Spinal cord (tissue), 9 donors: ENCODE measurements at regions not wholly inside any gene's neighbourhood (a gene's known extent, or its start where the extent isn't known, plus 50 kb on each side); places are given as distances from the start of the nearest gene placed in this dataset.

Source experiments
- DNase-seq, 6 donors: peaks; one replicate each; pipeline versions ENCODE4 v3.0.0 to v3.0.0-alpha.2; 2013 to 2015; ENCODE audit warnings: low spot score in 6 of 6, low read depth in 4 of 6
- H3K27ac ChIP-seq: one replicate; pipeline ENCODE4 v1.5.1; 2013; ENCODE audit warnings: low read depth, low read length, control low read depth
- H3K27me3 ChIP-seq: one replicate; pipeline ENCODE4 v1.6.1; 2013; ENCODE audit warnings: low read length; ENCODE audit not compliant: control insufficient read depth, insufficient read depth
- H3K36me3 ChIP-seq: one replicate; pipeline ENCODE4 v1.6.1; 2013; ENCODE audit warnings: low read length; ENCODE audit not compliant: control insufficient read depth, insufficient read depth
- H3K4me1 ChIP-seq: one replicate; pipeline ENCODE4 v1.6.1; 2013; ENCODE audit warnings: low read length; ENCODE audit not compliant: control insufficient read depth, insufficient read depth
- H3K4me3 ChIP-seq: one replicate; pipeline ENCODE4 v1.5.1; 2013; ENCODE audit warnings: low read depth, low read length, control low read depth
- H3K9me3 ChIP-seq: one replicate; pipeline ENCODE4 v1.6.1; 2013; ENCODE audit warnings: low read length; ENCODE audit not compliant: control insufficient read depth, insufficient read depth
- WGBS: methylation state at CpG from one replicate; pipeline ENCODE4 v1.1.5; 2013; ENCODE audit warnings: missing lambda C conversion rate; ENCODE audit not compliant: insufficient coverage; 5-methylcytosine and 5-hydroxymethylcytosine counted together
- donor health status: healthy.

DNA sequence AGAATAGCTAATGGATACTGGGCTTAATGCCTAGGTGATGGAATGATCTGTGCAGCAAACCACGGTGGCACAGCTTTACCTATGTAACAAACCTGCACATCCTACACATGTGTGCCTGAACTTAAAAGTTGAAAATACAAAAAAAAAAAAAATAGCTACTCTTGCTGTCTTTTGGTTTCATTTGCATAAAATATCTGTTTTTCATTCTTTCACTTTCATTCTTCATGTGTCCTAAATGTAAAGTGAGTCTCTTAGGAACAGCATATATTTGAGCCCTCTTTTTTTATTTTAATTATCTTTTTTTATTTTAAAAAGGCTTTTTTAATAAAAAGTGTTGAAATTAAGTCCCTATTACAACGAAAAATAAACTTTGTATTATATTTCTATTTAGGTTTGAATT, 836.1 kb upstream of the KCND2 start:
- DNase-seq = no peak
- Histone ChIP-seq H3K27ac (no peak overlapping the region), H3K4me1 (no peaks in the 10 kb centered on the region), H3K27me3 (no peaks in the 10 kb centered on the region), H3K9me3 (no peaks in the 10 kb centered on the region), H3K36me3 (no peaks in the 10 kb centered on the region), H3K4me3 (no peak overlapping the region)
- no CpG with 5 or more reads among the region's 2 CpGs for WGBS

DNA sequence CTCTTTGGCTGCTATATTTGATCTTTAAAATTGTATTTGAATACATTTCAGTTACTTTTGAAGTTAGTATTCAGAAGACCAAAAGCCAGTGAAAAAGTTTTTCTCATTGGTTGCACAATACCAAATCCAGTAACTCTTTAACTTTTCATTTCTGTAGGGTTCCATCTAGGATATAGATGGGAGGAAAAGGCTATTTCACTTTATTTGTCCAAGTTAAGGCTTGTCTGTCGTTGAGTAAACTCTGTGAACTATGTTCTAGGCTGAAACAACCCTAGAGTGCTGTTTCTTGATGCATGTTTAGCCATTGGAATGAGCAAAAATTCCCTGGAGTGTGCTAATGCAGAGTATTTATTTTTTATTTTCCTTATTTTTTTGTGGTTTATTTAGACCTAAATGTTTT, 834.7 kb upstream of the KCND2 start:
- no peak overlapping the region for H3K4me3 ChIP-seq
- no peaks in the 10 kb centered on the region for H3K4me1 ChIP-seq
- H3K36me3 ChIP-seq = no peaks in the 10 kb centered on the region
- DNase-seq = no peak
- H3K27me3 ChIP-seq = no peaks in the 10 kb centered on the region
- no peaks in the 10 kb centered on the region for H3K9me3 ChIP-seq
- no CpG with 5 or more reads among the region's 1 CpG for WGBS
- no peak overlapping the region for H3K27ac ChIP-seq

- no peak overlapping the region for H3K27ac ChIP-seq
- H3K4me3 ChIP-seq = no peak overlapping the region
- DNase-seq = no peak
- no peaks in the 10 kb centered on the region for H3K4me1 ChIP-seq
- no peaks in the 10 kb centered on the region for H3K27me3 ChIP-seq
- 83% methylated on average over 2 of the region's 4 CpGs for WGBS
- no peaks in the 10 kb centered on the region for H3K9me3 ChIP-seq
- H3K36me3 ChIP-seq = no peaks in the 10 kb centered on the region
Observed at GRCh38 chr7:119439192-119439591, 833.8 kb upstream of the KCND2 start.

GRCh38 chr7:119452401-119452800, 820.6 kb upstream of the KCND2 start:
- Histone ChIP-seq H3K9me3 (no peaks in the 10 kb centered on the region), H3K36me3 (no peaks in the 10 kb centered on the region), H3K27ac (no peak overlapping the region), H3K4me3 (no peak overlapping the region), H3K27me3 (no peaks in the 10 kb centered on the region), H3K4me1 (no peaks in the 10 kb centered on the region)
- DNase-seq = no peak
- no CpG with 5 or more reads among the region's 2 CpGs for WGBS

- no peaks in the 10 kb centered on the region for H3K27me3 ChIP-seq
- peak in 1 of 6 donors; percentile 2 for DNase-seq
- H3K9me3 ChIP-seq = no peaks in the 10 kb centered on the region
- H3K4me1 ChIP-seq = no peaks in the 10 kb centered on the region
- H3K36me3 ChIP-seq = no peaks in the 10 kb centered on the region
- no peak overlapping the region for H3K27ac ChIP-seq
- WGBS = no CpG with 5 or more reads among the region's 1 CpG
- H3K4me3 ChIP-seq = no peak overlapping the region
Observed at GRCh38 chr7:119465798-119466305, 807.1 kb upstream of the KCND2 start.

DNA sequence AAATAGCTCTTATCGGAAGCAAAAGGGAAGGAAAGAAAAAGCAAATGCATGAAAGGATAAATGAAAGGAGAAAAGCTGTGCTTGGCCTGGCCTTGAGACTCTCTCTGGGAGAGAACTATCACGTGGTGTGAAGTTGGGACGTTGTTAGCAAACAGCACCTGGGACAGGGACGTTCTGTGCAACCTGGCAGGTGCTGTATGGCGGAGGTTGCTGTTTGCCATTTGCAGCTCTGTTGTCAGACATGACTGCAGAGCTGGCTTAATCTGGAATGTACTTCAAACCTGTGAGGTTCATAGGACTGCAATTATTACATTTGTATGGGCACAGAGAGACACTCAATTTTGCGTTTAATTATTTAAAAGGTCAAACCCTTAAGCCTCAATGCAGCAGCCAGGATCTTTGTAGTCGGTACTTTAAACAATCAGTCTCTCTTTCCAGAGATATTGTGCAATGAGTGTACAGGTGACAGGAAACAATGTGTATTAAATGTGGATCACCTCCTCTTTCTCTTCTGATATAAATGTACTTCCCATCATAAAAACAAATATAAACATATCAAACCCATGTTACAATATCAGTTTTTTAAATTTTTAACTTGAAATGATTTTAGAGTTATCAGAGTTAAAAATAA, 800.5 kb upstream of the KCND2 start:
- Histone ChIP-seq H3K36me3 (no peaks in the 10 kb centered on the region), H3K27me3 (no peaks in the 10 kb centered on the region), H3K4me1 (no peaks in the 10 kb centered on the region), H3K27ac (no peak overlapping the region), H3K4me3 (no peak overlapping the region), H3K9me3 (no peaks in the 10 kb centered on the region)
- 42% methylated on average over 3 of the region's 7 CpGs for WGBS
- peak in 1 of 6 donors; percentile 45 for DNase-seq

DNA sequence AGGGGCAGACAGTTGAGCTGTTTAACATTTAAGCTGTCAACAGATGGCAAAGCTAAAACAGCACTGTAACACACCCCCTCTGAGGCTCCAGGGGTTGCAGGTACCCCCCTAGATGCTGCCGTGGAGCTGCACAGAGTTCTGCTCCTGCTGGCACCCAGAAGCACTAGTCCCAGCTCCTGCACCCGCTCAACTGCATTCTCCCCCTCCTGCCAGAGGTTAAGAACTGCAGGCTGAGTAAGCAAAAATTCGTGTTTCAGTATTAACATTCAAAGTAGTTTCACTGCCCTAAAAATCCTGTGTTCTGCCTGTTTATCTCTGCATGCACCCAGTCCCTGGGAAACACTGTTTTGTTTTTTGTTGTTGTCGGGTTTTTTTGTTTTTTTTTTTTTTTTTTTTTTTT, 790.8 kb upstream of the KCND2 start:
- H3K27ac ChIP-seq = no peak overlapping the region
- H3K27me3 ChIP-seq = no peaks in the 10 kb centered on the region
- no peaks in the 10 kb centered on the region for H3K9me3 ChIP-seq
- no peaks in the 10 kb centered on the region for H3K36me3 ChIP-seq
- H3K4me3 ChIP-seq = no peak overlapping the region
- 14% methylated on average over 1 of the region's 4 CpGs for WGBS
- no peaks in the 10 kb centered on the region for H3K4me1 ChIP-seq
- DNase-seq = no peak

GRCh38 chr7:119482671-119483070, 790.3 kb upstream of the KCND2 start:
- H3K27me3 ChIP-seq = no peaks in the 10 kb centered on the region
- H3K27ac ChIP-seq = no peak overlapping the region
- H3K4me1 ChIP-seq = no peaks in the 10 kb centered on the region
- no peak for DNase-seq
- WGBS = 44% methylated on average over 1 of the region's 2 CpGs
- H3K9me3 ChIP-seq = no peaks in the 10 kb centered on the region
- H3K36me3 ChIP-seq = no peaks in the 10 kb centered on the region
- no peak overlapping the region for H3K4me3 ChIP-seq

- no CpG with 5 or more reads among the region's 2 CpGs for WGBS
- H3K4me1 ChIP-seq = no peaks in the 10 kb centered on the region
- no peak overlapping the region for H3K4me3 ChIP-seq
- H3K9me3 ChIP-seq = no peaks in the 10 kb centered on the region
- H3K27me3 ChIP-seq = no peaks in the 10 kb centered on the region
- H3K36me3 ChIP-seq = no peaks in the 10 kb centered on the region
- H3K27ac ChIP-seq = no peak overlapping the region
- DNase-seq = no peak
Observed at GRCh38 chr7:119483364-119483763, 789.6 kb upstream of the KCND2 start.

DNA sequence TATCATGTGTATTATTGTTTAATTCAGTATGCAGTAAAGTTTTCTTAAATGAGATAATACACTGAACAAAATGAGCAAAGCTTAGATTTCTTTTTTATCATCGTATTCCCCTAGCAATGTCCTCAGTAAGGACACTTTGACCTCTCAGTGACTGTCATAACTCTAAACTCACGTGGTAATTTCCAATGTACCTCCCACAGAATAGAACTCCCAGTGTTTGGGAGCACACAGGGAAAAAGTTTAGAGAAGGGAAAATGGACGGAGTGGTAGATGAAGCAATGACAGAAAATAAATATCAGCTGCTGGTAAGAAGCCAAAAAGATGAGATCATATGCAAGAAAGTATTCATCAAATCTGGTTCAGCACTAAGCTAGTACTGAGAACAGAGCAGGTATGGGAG, 758.6 kb upstream of the KCND2 start:
- no peaks in the 10 kb centered on the region for H3K9me3 ChIP-seq
- 67% methylated on average over 2 of the region's 3 CpGs for WGBS

More for the DNA sequence above, 758.6 kb upstream of the KCND2 start:
- H3K27me3 ChIP-seq = no peaks in the 10 kb centered on the region
- H3K27ac ChIP-seq = no peak overlapping the region
- no peaks in the 10 kb centered on the region for H3K4me1 ChIP-seq
- H3K4me3 ChIP-seq = no peak overlapping the region
- no peaks in the 10 kb centered on the region for H3K36me3 ChIP-seq
- DNase-seq = peak in 1 of 6 donors; percentile 5
